LNCaP clone FGC (cell line): ENCODE measurements at regions not wholly inside any gene's neighbourhood (a gene's known extent, or its start where the extent isn't known, plus 50 kb on each side); places are given as distances from the start of the nearest gene placed in this dataset.

Experiments used
- DNase-seq: peaks from one replicate; pipeline ENCODE4 v3.0.0-alpha.2; 2011; ENCODE audit warnings: low read depth
- H3K4me3 ChIP-seq: 2 replicates; pipeline ENCODE4 v1.5.1; 2011; ENCODE audit warnings: mild to moderate bottlenecking, low read depth, low read length, control low read depth
- TF ChIP-seq, protein P1 (sequence below): IDR thresholded peaks from 2 replicates; pipeline ENCODE4 v1.5.1; 2012; ENCODE audit warnings: mild to moderate bottlenecking; ENCODE audit not compliant: control insufficient read depth, insufficient read depth; ENCODE audit errors: extremely low read depth

DNA sequence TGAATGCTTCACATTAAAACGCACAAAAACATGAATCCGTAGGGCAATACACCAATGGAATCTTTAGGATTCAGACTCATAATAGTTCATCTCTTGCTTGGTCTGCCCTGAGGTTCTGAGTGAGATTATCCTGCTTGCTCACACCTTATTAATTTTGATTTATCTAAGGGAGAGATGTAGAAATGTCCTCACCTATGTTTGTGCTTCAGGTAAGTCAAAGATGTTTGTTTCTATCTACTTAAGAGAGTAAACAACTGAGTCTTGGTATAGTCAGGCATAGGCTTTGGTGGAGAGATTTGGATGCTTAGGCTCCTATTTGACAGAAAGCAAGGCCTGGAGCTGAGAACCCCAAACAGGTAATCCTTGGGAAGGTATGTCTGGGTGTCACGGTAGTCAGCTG, 231.0 kb upstream of the TNP1 start:
- no peak overlapping the region for H3K4me3 ChIP-seq
- no peak for DNase-seq
- TF ChIP-seq, protein P1, sequence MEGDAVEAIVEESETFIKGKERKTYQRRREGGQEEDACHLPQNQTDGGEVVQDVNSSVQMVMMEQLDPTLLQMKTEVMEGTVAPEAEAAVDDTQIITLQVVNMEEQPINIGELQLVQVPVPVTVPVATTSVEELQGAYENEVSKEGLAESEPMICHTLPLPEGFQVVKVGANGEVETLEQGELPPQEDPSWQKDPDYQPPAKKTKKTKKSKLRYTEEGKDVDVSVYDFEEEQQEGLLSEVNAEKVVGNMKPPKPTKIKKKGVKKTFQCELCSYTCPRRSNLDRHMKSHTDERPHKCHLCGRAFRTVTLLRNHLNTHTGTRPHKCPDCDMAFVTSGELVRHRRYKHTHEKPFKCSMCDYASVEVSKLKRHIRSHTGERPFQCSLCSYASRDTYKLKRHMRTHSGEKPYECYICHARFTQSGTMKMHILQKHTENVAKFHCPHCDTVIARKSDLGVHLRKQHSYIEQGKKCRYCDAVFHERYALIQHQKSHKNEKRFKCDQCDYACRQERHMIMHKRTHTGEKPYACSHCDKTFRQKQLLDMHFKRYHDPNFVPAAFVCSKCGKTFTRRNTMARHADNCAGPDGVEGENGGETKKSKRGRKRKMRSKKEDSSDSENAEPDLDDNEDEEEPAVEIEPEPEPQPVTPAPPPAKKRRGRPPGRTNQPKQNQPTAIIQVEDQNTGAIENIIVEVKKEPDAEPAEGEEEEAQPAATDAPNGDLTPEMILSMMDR, result no peak

DNA sequence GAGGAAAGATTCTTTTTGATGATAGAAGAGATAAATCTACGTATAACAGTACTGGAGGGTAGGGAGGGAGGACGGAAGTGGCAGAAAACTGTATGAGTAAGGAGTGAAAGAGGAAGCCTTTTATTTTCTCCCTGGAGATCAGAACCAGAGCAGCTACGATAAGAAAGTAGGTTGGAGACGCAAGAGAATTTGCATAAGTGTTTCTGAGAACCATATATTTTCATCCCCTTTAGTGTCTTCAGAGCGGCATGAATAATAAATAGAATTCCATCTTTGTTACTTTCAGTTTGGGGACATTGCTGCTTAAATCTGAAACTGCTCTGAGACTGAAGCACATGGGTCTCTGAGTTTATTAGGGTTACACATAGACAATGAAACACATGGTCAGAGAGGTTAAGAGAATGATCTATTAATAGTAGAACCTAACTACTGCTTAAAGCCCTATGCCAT, 230.2 kb upstream of the TNP1 start:
- TF ChIP-seq, protein P1, result no peak
- no peak overlapping the region for H3K4me3 ChIP-seq
- no peak for DNase-seq

DNA sequence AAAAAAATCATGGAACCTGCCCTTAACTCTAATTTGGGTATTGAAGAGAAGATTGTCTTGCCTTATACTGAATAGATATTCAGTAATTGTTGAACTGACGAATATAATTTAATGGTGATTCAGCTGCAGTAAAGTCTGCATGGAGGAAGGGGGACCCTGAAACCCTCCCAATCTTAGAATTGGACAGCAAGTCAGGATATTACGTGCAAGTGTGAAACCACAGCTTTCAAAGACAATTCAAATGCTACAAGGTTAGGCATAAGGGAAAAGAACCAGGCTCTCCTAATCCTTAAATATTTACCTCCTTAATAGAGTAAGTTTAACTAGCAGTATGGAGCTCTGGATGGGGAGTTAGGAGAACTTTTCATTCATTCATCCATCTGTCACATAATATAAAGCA, 226.9 kb upstream of the TNP1 start:
- TF ChIP-seq, protein P1, result no peak
- H3K4me3 ChIP-seq, result no peak overlapping the region
- DNase-seq, result no peak

DNA sequence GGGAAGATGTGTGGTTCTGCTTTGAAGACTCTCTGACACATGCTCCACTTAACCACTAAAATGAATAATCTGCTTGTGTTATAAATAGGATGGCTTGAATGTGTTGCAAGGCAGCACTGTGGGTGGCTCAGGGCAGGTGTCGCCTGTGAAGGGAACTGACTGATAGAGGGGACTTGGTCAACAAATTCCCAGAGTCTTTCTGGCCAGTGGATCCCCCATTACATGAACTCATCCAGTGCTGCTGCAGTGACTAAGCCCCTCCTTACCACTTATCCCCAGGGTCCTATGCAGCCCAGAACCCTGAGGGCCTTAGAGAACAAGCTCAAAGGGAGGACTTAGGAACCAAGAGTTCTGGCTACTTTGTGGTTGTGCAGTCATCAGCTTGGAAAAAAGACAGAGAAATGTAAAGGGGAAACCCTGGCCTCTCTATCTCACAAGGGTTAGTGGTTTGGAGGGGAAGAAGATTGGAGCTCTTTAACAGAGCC, 226.2 kb upstream of the TNP1 start:
- TF ChIP-seq, protein P1, result no peak
- no peak overlapping the region for H3K4me3 ChIP-seq
- no peak for DNase-seq

DNA sequence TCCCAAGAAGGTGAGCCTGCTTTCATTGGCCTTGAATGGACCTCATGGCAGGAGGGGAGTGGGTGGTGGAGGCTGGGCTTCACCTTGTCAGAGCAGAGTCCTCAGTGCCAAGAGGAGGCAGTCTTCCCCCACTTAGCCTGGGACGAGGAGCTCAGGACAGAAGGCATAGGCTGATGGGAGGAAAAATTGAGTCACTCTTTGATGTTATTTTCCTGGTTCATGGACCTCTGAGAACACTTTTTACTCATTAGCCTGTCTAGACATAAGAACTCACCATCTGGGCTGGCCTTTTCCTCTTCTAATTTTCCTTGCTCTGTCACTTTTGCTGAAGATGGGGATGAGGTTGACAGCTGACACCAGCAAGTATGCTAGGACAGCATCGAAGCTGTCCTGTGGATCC, 225.7 kb upstream of the TNP1 start:
- no peak overlapping the region for H3K4me3 ChIP-seq
- TF ChIP-seq, protein P1, result no peak
- no peak for DNase-seq

DNA sequence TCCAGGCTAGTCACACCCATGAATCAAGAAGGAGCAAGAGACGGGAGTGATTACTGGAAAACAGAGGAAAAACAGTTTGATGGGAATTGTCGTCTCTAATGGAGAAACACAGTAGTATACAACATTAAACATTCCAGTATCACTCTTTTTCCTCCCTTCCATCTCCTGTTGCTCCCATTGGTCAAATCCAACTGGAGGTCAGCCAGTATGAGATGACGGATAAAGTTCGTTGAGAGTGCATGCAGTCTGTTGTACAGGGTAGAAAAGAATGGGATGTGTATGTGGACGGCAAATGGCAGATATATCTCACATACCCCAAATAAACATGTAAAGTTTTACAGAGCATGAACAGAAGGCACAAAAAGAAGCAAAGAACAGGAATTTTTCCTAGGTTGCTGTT, 221.9 kb upstream of the TNP1 start:
- no peak for DNase-seq
- H3K4me3 ChIP-seq, result no peak overlapping the region
- TF ChIP-seq, protein P1, result no peak

DNA sequence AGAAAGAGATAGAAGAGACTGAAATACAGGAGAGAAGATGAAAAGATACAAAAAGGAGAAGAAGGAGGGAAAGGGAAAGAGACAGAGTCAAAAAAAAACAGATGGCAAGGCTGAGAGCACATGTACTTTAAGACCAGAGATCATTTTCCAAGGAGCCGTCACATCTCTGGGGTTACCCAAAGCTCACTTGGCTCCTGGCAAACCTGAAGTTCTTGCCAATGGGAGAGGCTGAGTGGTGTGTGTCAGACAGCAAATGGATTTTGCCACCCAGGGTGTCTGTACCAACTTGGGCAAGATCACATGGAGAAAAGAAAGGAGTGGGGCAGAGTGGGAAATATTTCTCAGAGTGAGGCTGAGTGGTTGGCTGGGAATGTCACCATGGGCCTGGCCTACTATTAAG, 219.3 kb upstream of the TNP1 start:
- no peak for DNase-seq
- H3K4me3 ChIP-seq, result no peak overlapping the region
- TF ChIP-seq, protein P1, result no peak
